ENCODE measurements at regions not wholly inside any gene's neighbourhood (a gene's known extent, or its start where the extent isn't known, plus 50 kb on each side); places are given as distances from the start of the nearest gene placed in this dataset.

GRCh38 chr11:45556851-45557707 is 108.3 kb downstream of the CHST1 start:
- 60% methylated on average over 10 of the region's 10 CpGs; no CpG with 5 or more reads in 1 of the 2 donors for WGBS, 2 donors (ENCODE audit: low coverage in 1 of 2)
- H3K4me1 ChIP-seq, result no peaks in the 10 kb centered on the region
- intact Hi-C loops (cut with DNase I; ENCODE audit: low total_unique reads), result loop anchor here (5.0 kb wide), 1 partner anchor 410 kb away; the partner anchor contains the start of gene PRDM11

GRCh38 chr11:45554230-45554967 is 111.0 kb downstream of the CHST1 start:
- H3K4me1 ChIP-seq, result no peaks in the 10 kb centered on the region
- intact Hi-C loops (cut with DNase I; ENCODE audit: low total_unique reads), result no loop called here

More at GRCh38 chr11:45556851-45557707, 108.3 kb downstream of the CHST1 start:
- Histone ChIP-seq H3K36me3 (no peaks in the 10 kb centered on the region), H3K4me3 (no peak overlapping the region), H3K27me3 (no peaks in the 10 kb centered on the region), H3K27ac (no peak overlapping the region), H3K9me3 (no peaks in the 10 kb centered on the region)
- TF ChIP-seq CTCF (IDR thresholded peaks at IDR 0.05), result no peak
- no peak for TF ChIP-seq POLR2AphosphoS5 (IDR thresholded peaks at IDR 0.05)
- no peak for TF ChIP-seq EP300 (IDR thresholded peaks at IDR 0.05; ENCODE audit: low read depth)
- no peak for TF ChIP-seq POLR2A (IDR thresholded peaks at IDR 0.05)
- in situ Hi-C loops (cut with MboI; ENCODE audit: low pct_ligation_motif_present in 1 of 4, low pct_unique_long_range_greater_than_20kb in 1 of 4, low sequenced_read_pairs in 3 of 4), result no loop called here
- no peak for DNase-seq

GRCh38 chr11:45553383-45553936 is 112.0 kb downstream of the CHST1 start:
- intact Hi-C loops (cut with DNase I; ENCODE audit: low total_unique reads) (no loop called here), in situ Hi-C loops (cut with MboI; ENCODE audit: low pct_ligation_motif_present in 1 of 4, low pct_unique_long_range_greater_than_20kb in 1 of 4, low sequenced_read_pairs in 3 of 4) (no loop called here)
- Histone ChIP-seq H3K4me1 (no peaks in the 10 kb centered on the region), H3K4me3 (no peak overlapping the region), H3K27ac (no peak overlapping the region), H3K27me3 (no peaks in the 10 kb centered on the region), H3K36me3 (no peaks in the 10 kb centered on the region), H3K9me3 (no peaks in the 10 kb centered on the region)
- TF ChIP-seq EP300 (IDR thresholded peaks at IDR 0.05; ENCODE audit: low read depth) (no peak), POLR2AphosphoS5 (IDR thresholded peaks at IDR 0.05) (no peak), POLR2A (IDR thresholded peaks at IDR 0.05) (no peak), CTCF (IDR thresholded peaks at IDR 0.05) (no peak)
- no peak for DNase-seq
- WGBS, 2 donors (ENCODE audit: low coverage in 1 of 2), result 60 to 80% methylated on average over 1 to 8 of the region's 9 CpGs

More at GRCh38 chr11:45554230-45554967, 111.0 kb downstream of the CHST1 start:
- in situ Hi-C loops (cut with MboI; ENCODE audit: low pct_ligation_motif_present in 1 of 4, low pct_unique_long_range_greater_than_20kb in 1 of 4, low sequenced_read_pairs in 3 of 4), result no loop called here
- TF ChIP-seq POLR2A (IDR thresholded peaks at IDR 0.05), result no peak
- TF ChIP-seq EP300 (IDR thresholded peaks at IDR 0.05; ENCODE audit: low read depth), result no peak
- TF ChIP-seq POLR2AphosphoS5 (IDR thresholded peaks at IDR 0.05), result no peak
- no peak for TF ChIP-seq CTCF (IDR thresholded peaks at IDR 0.05)
- H3K27ac ChIP-seq, result no peak overlapping the region
- no peaks in the 10 kb centered on the region for H3K27me3 ChIP-seq
- DNase-seq, result no peak
- no peaks in the 10 kb centered on the region for H3K36me3 ChIP-seq
- no peaks in the 10 kb centered on the region for H3K9me3 ChIP-seq
- 33 to 62% methylated on average over 5 to 14 of the region's 14 CpGs for WGBS, 2 donors (ENCODE audit: low coverage in 1 of 2)
- no peak overlapping the region for H3K4me3 ChIP-seq

GRCh38 chr11:45551191-45551713 is 114.2 kb downstream of the CHST1 start:
- Histone ChIP-seq H3K27me3 (no peaks in the 10 kb centered on the region), H3K4me3 (no peak overlapping the region), H3K36me3 (no peaks in the 10 kb centered on the region), H3K4me1 (no peaks in the 10 kb centered on the region), H3K27ac (no peak overlapping the region), H3K9me3 (no peaks in the 10 kb centered on the region)
- in situ Hi-C loops (cut with MboI; ENCODE audit: low pct_ligation_motif_present in 1 of 4, low pct_unique_long_range_greater_than_20kb in 1 of 4, low sequenced_read_pairs in 3 of 4), result no loop called here
- no peak for DNase-seq
- intact Hi-C loops (cut with DNase I; ENCODE audit: low total_unique reads), result no loop called here
- WGBS, 2 donors (ENCODE audit: low coverage in 1 of 2), result 72 to 100% methylated on average over 1 to 10 of the region's 10 CpGs
- TF ChIP-seq POLR2A (IDR thresholded peaks at IDR 0.05), result no peak
- no peak for TF ChIP-seq POLR2AphosphoS5 (IDR thresholded peaks at IDR 0.05)
- no peak for TF ChIP-seq CTCF (IDR thresholded peaks at IDR 0.05)
- no peak for TF ChIP-seq EP300 (IDR thresholded peaks at IDR 0.05; ENCODE audit: low read depth)
